DMS 273 (cell line): ENCODE measurements at regions not wholly inside any gene's neighbourhood (a gene's known extent, or its start where the extent isn't known, plus 50 kb on each side); places are given as distances from the start of the nearest gene placed in this dataset.

Source experiments
- DNase-seq: peaks from one replicate; lab custom pipeline; 2025; ENCODE audit not compliant: unreplicated experiment; lab: John Stamatoyannopoulos, UW

DNA sequence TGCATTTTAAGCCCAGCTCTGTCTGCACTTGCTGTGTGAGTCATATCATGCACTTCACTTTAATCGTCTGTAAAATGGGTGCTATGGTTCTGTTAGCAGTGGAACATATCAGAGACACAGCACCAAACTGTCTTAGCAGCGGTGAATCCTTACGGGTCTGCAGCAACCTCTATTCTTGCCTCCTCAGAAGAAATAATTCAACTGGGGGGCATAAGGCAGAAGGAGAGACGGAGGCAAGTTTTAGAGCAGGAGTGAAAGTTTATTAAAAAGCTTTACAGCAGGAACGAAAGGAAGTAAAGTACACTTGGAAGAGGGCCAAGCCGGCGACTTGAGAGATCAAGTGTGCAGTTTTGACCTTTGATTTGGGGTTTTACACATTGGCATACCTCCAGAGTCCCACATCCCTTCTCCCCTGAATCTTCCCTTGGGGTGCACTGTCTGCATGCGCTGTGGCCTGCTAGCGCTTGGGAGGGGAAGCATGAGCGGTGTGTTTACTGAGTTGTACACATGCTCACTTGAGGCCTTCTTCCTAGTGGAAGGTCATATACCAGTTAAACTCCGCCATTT lies 109.8 kb downstream of the DDX1 start:
- no peak for DNase-seq

DNA sequence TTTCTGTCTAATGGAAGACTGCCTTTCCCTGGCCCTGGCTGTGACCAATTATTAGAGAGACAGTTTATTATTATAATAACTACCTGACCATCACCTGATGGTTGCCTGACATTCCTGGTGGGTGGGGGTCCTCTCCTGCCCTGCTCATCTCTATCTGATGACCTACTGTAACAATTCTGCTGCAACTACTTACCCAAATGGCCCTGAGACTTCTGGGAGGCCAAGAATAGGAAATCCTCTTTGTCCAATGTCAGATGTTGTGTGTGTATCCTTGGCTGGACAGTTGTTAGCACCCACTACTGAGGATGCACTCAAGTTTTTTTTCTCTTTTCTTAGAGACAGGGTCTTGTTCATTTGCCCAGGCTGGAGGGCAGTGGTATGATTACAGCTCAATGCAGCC lies 110.3 kb downstream of the DDX1 start:
- no peak for DNase-seq

DNA sequence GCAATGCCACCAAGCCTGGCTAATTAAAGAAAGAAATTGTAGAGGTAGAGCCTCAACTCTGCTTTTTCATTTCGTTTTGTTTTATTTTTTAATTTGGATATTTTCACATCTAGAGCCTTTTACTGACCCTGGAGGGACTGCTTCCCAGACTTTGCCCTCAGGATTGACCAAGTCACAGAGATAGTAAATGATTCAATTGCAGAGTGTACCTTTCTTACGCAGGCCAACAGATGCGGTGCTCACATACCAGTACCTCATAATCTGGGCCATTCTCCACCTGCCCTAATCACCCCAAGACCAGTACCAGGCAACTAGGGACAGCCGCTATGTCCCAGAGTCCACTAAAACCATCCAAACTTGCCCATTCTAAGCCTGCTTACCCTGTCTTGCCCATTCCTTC lies 110.8 kb downstream of the DDX1 start:
- no peak for DNase-seq

DNA sequence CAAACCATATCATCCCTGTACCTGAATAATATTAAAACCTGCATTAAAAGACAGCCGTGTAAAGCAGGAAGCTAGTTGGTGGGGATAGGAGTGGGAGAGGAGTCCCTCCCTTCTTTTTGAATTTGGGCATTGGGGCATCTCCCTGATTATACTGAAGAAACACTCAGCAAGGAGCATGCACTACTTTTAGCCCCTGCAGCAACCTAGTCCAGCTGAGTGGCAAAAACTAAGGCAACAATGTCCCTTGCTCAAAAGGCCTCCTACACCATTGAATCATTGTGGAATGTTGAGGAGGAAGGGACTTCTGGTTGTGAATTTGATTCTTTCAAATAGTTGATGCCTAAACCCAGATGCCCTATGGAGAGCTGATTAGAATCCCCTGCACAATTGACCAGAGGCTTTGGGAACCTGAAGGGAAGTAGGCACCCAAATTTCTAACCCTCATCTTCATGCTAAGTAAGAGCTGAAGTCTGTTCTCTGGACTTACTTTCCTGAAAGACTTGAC lies 111.7 kb downstream of the DDX1 start:
- DNase-seq = no peak

DNA sequence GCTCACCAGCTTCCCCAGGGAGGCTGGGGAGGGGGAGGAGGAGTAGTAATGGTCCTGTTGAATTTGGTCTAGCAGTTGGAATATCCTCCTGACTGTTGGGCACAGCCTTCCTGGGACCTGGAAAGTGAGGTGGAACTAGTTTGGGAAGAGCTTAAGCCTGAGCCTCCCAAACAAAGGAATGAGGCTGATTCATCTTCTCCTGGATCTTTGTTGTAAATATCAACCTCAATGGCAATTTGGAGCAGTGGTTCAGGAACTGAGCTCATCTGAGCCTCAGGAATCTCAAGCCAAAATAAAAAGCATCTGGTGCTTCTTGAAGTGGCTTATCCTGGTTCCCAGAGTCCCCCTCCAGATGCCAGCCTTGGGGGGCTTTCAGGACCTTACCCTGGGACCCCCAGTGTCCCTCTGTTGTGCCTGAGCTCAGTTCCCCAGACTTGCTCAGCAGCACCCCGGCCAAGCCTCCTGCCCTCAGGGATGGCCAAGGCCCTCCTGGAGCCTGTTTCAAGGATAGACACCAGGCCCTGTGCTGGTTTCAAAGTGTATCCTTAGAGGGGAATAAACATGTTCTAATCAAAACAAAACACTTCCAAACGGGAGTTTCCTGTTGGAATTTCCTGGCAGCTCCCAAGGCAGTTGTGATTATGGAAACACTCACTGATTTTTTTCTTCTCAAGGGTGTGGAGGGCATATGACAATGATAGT lies 112.6 kb downstream of the DDX1 start:
- no peak for DNase-seq

DNA sequence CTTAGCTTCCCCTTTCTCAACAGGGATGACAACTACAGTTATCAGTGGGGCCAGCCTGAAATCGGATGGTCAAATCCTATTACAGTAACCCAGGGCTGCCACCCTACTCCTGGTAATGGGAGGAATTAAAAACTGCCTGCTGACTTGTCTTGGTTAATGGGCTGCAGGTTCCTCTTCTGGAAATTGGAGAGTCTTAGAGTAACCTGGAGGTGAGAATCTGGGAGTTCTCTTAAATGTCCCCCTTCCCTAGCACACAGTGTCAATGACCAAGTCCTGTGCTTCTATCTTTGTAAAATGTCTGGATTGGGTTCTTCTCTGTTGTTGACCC lies 113.1 kb downstream of the DDX1 start:
- DNase-seq = no peak

DNA sequence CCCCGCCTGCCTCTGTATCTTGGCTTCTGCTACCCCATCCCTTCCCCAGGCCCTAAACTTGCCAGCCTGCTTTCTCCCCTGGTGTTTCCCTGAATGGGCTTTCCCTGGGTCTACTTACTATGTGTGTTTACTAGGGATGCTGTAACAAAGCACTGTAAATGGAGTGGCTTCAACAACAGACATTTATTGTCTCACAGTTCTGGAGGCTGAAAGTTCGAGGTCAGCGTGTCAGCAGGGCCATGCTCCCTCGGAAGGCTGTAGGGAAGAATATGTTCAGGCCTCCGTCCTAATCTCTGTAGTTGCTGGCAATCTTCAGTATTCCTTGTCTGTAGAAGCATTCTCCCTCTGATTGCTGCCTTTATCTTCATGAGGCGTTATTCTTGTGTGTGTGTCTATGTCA lies 113.6 kb downstream of the DDX1 start:
- no peak for DNase-seq

DNA sequence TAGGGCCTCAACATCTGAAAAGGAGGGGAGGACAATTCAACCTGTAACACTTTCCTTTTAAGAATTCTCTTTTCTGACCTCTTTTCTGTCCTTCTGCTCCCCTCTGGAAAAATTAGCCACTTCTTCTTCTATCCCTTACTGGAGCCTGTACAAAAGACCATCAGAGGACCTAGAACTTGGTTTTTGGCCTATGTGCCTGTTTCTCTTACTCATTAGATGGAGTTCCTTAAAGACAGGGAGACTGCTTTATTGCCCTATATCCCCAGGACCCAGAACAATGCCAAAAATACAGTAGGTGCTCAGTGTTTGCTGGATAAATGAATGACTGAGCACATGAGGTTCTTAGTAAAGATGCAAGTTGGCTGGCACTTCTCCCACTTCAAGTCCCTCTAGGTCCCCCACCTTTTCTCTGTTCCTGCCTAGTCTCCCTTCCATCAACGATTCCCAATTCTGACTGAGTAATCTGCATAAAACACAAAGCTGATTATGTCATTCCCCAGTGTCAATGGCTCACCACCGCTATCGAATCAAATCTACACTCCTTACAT lies 114.2 kb downstream of the DDX1 start:
- DNase-seq = no peak

DNA sequence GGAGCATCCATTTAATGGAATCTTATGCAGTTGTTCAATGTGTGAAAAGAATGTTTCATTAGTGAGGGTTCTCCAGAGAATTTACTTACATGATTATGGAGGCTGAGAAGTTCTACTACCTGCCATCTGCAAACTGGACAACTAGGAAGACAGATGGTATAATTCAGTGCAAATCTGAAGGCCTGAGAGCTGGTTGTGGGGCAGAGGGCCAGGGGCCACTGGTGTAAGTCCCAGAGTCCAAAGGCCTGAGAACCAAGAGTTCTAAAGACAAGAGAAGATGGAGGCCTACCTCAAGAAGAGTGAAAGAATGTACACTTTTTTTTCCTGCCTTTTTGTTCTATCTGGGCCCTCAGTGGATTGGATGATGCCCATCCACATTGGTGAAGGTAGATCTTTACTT lies 114.8 kb downstream of the DDX1 start:
- DNase-seq = no peak

DNA sequence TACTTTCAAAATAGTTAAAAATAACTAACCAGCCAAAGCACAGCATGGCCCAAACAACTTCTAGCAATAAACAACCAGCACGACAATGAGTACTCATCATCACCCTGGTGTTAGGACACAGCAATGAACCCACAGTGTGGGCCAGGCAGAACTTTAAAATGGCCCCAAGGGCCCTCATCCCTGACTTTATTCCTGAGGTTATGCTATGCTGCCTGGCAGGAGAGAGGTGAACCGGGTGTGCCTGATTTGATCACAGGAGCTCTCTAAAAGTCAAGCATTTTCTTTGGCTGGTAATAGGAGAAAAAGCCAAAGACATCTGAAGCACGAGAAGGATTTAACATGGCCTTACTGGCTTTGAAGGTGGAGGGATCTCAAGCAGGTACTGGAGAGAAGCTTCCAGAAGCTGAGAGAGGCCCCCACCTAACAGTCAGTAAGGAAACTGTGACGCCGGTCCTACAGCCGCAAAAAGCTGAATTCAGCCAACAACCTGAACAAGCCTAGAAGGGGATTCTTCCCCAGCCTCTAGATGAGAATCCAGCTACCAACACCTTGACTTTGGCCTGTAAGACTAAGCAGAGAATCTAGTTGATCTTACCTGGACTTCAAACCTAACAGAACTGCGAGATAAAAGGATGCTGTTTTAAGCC lies 115.4 kb downstream of the DDX1 start:
- no peak for DNase-seq

DNA sequence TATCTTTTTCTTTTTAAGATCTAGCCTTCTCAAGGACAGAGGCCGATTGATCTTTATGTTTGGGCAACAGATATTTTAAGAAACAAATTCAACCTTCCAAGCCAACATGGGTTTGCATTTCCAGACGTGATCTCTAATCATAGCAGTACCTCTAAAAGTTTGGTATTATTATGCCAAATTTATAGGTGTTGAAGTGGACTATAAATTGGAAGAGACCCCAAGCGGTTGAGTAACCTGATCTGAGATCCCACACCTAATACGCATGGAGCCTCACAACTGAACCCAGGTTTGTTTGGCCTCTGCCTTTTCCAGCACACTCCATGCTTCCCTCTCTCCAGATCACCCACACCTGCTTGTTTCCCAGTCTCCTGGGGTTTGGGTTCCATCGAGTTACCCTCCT lies 116.5 kb downstream of the DDX1 start:
- DNase-seq = no peak

DNA sequence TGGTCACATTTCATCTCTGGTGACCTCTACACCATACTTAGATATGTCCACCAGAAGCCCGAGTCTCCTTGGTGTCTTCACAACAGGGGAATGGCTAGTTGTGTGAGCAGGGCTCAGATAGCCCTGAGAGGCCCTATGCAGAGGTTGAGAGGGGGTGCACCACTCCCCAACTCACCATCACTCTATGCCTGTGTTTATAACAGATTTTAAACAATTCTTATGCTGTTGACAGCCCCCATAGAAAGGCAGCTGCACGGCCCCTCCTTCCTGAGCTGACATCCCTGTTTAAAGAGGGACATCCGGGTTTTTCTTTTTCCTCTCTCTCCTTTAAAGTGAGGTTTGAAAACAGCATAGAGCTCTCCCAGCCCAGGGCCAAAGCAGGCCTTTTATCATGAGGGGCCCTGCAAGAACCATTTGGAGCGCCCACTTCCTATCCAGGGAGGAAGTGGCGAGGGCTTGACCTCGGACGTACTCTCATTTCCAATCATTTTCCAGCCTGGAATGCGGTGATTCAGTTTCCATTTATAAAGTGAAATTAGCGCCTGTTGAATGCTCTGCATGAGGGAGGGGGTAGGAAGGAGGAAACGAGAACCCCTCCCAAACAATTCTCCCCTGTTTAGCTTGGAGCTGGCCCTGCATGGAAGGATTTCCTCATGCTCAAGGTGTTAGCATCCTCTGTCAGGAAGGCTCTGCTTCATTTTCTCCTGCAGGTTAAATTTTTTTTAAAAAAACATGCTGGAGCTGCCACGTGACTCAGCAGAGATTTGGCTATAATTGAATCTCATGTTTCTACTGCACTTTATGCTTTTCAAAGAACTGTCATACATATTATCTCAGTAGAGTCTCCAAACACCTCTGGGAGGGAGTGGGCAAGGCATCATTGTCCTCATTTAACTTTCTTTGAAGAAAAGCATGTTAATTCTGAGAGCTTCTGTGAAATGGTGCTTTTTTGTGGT lies 117.5 kb downstream of the DDX1 start:
- no peak for DNase-seq

DNA sequence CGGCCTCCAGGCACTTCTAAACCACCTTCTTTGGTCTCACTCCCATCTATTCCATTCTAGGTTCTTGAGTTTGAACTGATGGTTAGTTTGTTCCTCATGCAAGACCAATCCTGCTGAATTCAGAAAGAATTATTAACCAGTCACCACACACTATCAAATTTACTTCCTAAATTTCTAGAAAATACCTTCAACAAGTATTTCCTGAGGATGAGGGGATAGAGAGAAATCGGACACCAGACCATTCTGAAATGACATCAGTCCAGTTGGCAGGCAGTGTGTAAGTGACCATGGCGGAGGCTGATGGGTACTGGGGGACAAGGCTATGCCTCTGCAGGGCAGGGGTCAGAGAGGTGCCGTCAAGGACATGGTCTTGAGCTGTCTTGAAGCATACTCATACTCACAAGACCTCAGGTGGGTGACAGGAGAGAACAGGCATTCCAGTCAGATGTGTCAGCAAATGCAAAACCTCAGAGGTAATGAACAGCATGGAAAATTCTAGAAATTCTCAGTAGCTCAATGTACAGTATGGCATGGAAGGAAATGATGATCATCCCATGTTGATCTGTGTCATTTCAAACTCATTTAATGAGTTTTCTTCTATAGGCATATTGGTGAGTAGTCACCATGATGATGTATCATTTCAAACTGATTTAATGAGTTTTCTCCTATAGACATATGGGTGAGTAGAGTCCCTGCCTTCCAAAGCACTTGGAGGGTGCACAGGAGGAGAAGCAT lies 119.6 kb downstream of the DDX1 start:
- no peak for DNase-seq

DNA sequence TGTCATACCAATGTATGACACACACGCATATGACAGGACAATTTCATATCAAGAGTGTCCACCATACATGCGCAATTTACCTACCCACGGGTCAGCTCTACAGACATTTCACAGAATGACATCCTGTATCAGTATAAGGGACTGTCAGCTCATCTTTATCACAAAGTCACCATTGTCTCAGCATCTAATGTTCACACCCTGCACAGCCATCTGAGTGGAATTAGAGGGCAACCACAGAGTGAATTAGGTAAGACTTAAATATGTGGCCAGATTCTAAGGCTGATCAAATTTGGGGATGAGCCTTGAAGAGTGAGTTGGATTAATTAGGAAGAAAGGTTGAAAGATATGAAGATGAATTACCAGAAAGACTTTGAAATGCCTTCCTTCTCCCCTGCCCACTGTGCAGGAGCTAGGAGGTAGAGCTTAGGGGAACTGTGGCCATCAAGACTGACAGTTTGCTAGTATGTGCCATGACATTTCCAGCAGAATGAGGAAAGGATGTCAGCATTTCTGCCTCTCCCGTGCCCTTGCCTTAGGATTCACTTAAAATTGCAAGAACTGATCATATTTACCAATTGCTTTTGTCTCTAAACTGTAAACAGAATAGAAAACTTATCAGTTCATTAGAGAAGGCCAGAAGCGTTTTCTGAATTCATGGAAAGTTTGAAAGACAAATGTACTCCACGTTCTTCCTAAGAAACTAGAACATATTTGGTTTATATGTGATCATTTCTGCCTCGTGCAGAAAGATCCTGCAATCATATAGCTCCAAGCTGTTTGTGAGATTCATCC lies 121.1 kb downstream of the DDX1 start:
- DNase-seq = no peak

DNA sequence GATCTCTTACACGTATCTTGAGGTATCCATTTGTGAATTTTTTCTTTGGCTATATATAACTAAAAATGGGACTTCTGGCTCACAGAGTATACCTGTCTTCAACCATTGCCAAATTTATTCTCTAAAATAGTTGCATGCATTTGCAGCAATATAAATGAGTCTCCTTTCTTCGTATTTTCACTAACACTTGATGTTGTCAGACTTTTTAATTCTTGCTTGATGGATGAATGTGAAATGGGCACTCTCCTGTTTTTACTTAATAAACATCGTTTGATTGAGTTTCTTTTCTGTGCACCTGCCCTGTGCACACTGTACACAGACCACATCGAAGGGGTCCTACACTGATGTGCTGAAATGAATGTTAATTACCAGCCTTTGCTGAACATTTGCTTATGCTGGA lies 121.8 kb downstream of the DDX1 start:
- no peak for DNase-seq

DNA sequence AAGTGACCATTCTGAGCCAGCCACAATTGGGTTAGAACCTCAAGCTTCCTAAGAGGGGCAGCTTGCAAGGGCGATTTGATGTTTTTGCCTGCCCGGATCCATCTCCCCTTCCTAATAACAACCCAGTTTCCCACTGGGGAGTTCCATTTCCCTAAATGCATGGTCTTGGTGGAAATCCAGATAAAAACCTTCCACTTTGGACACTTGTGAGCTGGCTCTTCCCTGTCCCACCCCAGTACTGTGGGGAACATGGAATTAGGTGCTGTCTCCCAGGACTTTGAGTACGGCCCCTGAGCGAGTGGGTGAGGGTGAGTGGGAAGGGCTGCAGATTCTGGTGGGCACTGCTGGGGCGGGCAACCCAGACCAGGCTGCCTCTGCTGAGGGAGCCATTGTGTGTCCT lies 122.3 kb downstream of the DDX1 start:
- no peak for DNase-seq

DNA sequence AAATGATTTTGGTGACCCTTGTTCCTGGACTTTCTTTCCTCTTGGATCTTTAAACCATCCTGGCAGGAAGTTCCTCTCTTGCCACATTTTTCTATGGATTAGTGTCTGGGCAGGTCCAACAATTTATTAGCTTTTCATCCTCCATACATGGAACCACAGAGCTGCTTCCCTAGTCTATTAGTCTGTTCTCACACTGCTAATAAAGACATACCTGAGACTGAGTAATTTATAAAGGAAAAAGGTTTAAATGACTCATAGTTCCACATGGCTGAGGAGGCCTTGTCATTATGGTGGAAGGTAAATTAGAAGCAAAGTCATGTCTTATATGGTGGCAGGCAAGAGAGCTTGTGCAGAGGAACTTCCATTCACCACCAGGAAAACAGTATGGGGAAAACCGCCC lies 122.9 kb downstream of the DDX1 start:
- DNase-seq = no peak

DNA sequence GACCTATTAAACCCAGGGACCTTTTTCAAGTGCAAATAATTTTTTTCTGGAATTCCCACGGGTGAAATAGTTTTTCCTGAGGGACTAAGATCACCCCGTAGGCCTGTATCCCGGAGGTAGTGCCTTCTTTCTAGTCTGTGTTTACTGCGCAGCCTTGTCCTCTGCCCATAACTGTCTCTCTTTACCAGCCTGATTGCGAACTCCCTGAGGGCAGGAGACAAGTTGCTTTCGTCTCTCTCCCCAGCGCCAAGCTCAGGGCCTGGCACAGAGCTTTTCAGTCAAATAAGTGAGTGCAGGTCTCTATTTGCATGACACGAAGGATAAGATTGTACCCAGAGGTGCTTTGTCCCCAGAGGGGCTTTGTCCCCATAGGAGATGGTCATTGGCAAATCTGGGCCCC lies 123.9 kb downstream of the DDX1 start:
- no peak for DNase-seq

DNA sequence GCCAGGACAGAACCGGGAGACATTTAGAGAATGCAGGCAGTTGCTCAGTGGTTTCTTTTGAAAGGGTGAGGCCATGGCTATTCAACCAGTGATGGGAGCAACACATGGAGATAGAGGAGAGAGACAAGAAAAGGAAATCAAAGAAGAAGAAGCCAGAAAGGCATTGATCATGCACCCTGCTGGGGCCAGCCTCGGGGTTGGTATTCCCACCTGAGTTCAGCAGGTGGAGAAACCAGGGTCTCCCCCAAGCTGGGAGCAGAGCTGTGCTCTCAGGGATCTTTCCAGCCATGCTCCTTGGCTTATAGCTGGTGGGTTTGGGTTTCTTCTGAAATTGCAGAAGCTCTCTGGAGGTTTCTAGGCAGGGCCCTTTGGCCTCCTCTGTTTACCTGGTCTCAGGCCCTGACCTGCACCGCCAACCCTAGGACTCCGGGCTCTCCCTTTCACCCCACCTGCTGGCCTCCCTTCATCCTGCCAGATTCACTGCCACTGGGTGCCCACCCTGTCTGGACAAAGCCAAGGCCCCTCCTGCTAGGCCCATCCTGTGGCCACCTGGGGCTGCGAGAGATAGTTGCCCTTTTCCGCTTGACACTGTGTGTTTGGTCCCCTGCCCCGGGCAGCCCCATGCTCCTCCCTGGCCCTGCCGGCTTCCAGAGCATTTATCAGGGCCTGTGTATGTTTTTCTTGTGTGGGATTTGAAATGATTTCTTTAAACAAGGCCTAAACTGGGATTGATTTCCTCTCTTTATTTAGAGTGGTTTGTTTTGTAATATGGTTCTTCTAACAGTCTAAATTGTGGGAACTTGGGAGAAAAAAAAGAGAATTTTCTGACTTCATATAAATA lies 126.7 kb downstream of the DDX1 start:
- DNase-seq = no peak
